Neural progenitor cell (in vitro differentiated cells): ENCODE measurements at regions not wholly inside any gene's neighbourhood (a gene's known extent, or its start where the extent isn't known, plus 50 kb on each side); places are given as distances from the start of the nearest gene placed in this dataset.

Source experiments
- CTCF ChIP-seq: fragments of 200-600 bp; sonication (generic); IDR thresholded peaks from 2 replicates; pipeline ENCODE4 v1.5.1; 2017; ENCODE audit warnings: antibody characterized with exemption, mild to moderate bottlenecking
- EZH2phosphoT487 ChIP-seq: fragments of 200-600 bp; sonication (generic); IDR thresholded peaks from 2 replicates; pipeline ENCODE4 v1.6.1; 2017; ENCODE audit warnings: antibody characterized with exemption

- TF ChIP-seq CTCF (no peak), EZH2phosphoT487 (no peak)
These were observed 727.3 kb downstream of the MAFB start for GRCh38 chr20:39961637-39962244.
